ENCODE measurements at regions not wholly inside any gene's neighbourhood (a gene's known extent, or its start where the extent isn't known, plus 50 kb on each side); places are given as distances from the start of the nearest gene placed in this dataset.

DNA sequence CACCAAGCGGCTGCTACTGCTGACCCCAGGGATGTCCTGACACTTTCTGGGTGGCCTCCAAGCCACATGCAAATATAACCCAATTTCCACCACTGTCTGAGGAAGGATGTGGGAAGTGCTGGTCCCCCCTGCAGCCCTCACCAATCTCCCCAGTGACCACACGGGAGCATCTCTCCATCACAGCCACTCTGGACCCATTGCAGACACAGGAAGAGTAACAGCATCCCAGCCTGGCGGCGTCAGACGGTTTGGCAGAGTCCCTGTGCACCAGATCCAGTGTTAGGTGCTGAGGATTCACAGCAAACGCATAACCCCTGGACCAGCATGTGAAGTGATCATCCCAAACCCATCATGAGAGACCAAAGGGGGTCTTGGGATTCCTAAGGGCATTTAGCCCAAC, 163.7 kb upstream of the TNRC6C start:
- no peak for DNase-seq (ENCODE audit: extremely low read depth in 1 of 4, low spot score in 3 of 4)
- no peak for TF ChIP-seq TSC22D4 (tag; IDR thresholded peaks at IDR 0.05)
- TF ChIP-seq BRD9 (IDR thresholded peaks at IDR 0.05; ENCODE audit: low read depth, partially characterized antibody), result no peak
- no peak for TF ChIP-seq ZNF282 (CRISPR knock-in tag; IDR thresholded peaks at IDR 0.05)
- no peak for TF ChIP-seq ZNF57 (CRISPR knock-in tag; IDR thresholded peaks at IDR 0.05)
- TF ChIP-seq CSDE1 (IDR thresholded peaks at IDR 0.05), result no peak
- TF ChIP-seq HOMEZ (CRISPR knock-in tag; IDR thresholded peaks at IDR 0.05), result no peak
- TF ChIP-seq SMAD3 (CRISPR knock-in tag; conservative IDR thresholded peaks at IDR 0.05), result no peak
- no peak for TF ChIP-seq NFRKB (IDR thresholded peaks at IDR 0.05; ENCODE audit: low read depth)
- TF ChIP-seq HNRNPH1 (optimal IDR thresholded peaks at IDR 0.05; ENCODE audit: low read depth, low read length), result no peak
- no peak for TF ChIP-seq SMARCB1 (IDR thresholded peaks at IDR 0.05; ENCODE audit: insufficient read length, low read depth)
- TF ChIP-seq, protein P1, sequence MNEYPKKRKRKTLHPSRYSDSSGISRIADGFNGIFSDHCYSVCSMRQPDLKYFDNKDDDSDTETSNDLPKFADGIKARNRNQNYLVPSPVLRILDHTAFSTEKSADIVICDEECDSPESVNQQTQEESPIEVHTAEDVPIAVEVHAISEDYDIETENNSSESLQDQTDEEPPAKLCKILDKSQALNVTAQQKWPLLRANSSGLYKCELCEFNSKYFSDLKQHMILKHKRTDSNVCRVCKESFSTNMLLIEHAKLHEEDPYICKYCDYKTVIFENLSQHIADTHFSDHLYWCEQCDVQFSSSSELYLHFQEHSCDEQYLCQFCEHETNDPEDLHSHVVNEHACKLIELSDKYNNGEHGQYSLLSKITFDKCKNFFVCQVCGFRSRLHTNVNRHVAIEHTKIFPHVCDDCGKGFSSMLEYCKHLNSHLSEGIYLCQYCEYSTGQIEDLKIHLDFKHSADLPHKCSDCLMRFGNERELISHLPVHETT (CRISPR knock-in tag; conservative IDR thresholded peaks at IDR 0.05 in 1 of 2, IDR thresholded peaks at IDR 0.05 in 1 of 2), result no peak
- TF ChIP-seq PHTF2 (CRISPR knock-in tag; IDR thresholded peaks at IDR 0.05), result no peak
- TF ChIP-seq RBFOX2 (IDR thresholded peaks at IDR 0.05; ENCODE audit: low read depth, low read length), result no peak
- in situ Hi-C loops (cut with MboI) (no loop called here), intact Hi-C loops (cut with micrococcal nuclease) (no loop called here)
- Histone ChIP-seq H3K4me1 (replicated peaks in 1 of 2; ENCODE audit: control insufficient read depth in 2 of 2, insufficient read depth in 2 of 2, low read length in 2 of 2) (no peaks in the 10 kb centered on the region), H3K27me3 (ENCODE audit: control insufficient read depth in 2 of 2, insufficient read depth in 2 of 2, low read length in 2 of 2) (peaks cover 59 to 77% of the 10 kb centered on the region in 2 experiments), H3K9me1 (ENCODE audit: control insufficient read depth, insufficient read depth, low read length) (no peaks in the 10 kb centered on the region), H3K9me3 (replicated peaks; ENCODE audit: control insufficient read depth, insufficient read depth, low read depth, low read length) (no peaks in the 10 kb centered on the region; the same call in 1 of the 2 replicates), H2AFZ (ENCODE audit: low read depth, low read length) (no peak overlapping the region), H3K4me3 (no peak overlapping the region), H3K4me2 (ENCODE audit: insufficient read depth, low read length) (no peak overlapping the region), H3K9ac (ENCODE audit: insufficient read depth in 1 of 2, low read depth in 2 of 2, low read length in 2 of 2) (no peak overlapping the region), H3K79me2 (ENCODE audit: control insufficient read depth, insufficient read depth, low read length) (no peaks in the 10 kb centered on the region), H3K27ac (ENCODE audit: extremely low read depth, low read depth, low read length) (no peak overlapping the region), H3K36me3 (ENCODE audit: control insufficient read depth, insufficient read depth, low read length) (no peaks in the 10 kb centered on the region), H4K20me1 (replicated peaks; ENCODE audit: control insufficient read depth, insufficient read depth, low read length) (peaks cover 8% of the 10 kb centered on the region; the same call in 1 of the 2 replicates)
- WGBS (ENCODE audit: insufficient coverage, low coverage, missing lambda C conversion rate), result 0% methylated on average over 2 of the region's 6 CpGs
- ATAC-seq, result no peak
- POLR2A ChIA-PET, result no interaction called here
- no TSS peak for BruUV-seq (replicated peaks)
- no peak for FAIRE-seq
- CTCF ChIA-PET (ENCODE audit: low intra/inter-chr PET ratio), result no interaction called here
